WERI-Rb-1 (cell line): ENCODE measurements at regions not wholly inside any gene's neighbourhood (a gene's known extent, or its start where the extent isn't known, plus 50 kb on each side); places are given as distances from the start of the nearest gene placed in this dataset.

ENCODE experiments used
- DNase-seq: peaks from one replicate; pipeline ENCODE4 v3.0.0-alpha.2; 2020
- H3K27ac ChIP-seq: fragments of 250-450 bp; sonication (Bioruptor Pico); 2 replicates; pipeline ENCODE4 v1.5.1; 2020; ENCODE audit warnings: mild to moderate bottlenecking, moderate library complexity
- H3K27me3 ChIP-seq: fragments of 250-450 bp; sonication (Bioruptor Pico); 2 replicates; pipeline ENCODE4 v1.5.1; 2021; ENCODE audit warnings: mild to moderate bottlenecking, low read depth, moderate library complexity; ENCODE audit not compliant: insufficient read depth, severe bottlenecking
- H3K36me3 ChIP-seq: fragments of 250-450 bp; sonication (Bioruptor Pico); 2 replicates; pipeline ENCODE4 v1.5.1; 2020; ENCODE audit warnings: mild to moderate bottlenecking, moderate library complexity
- H3K4me3 ChIP-seq: 2 replicates; pipeline ENCODE4 v1.5.1; 2011; ENCODE audit warnings: low read depth, mild to moderate bottlenecking, control low read depth, low read length
- H3K9me3 ChIP-seq: fragments of 250-450 bp; sonication (Bioruptor Pico); 2 replicates; pipeline ENCODE4 v1.5.1; 2021; ENCODE audit warnings: mild to moderate bottlenecking, moderate library complexity; ENCODE audit not compliant: severe bottlenecking
- CTCF ChIP-seq: IDR thresholded peaks from 2 replicates; pipeline ENCODE4 v1.5.1; 2011; ENCODE audit warnings: low read depth, mild to moderate bottlenecking, control low read depth, inconsistent platforms, low read length

- Histone ChIP-seq H3K27me3 (peaks cover 28% of the 10 kb centered on the region), H3K36me3 (no peaks in the 10 kb centered on the region), H3K9me3 (peaks cover 5% of the 10 kb centered on the region), H3K4me3 (no peak overlapping the region), H3K27ac (no peak overlapping the region)
- DNase-seq = no peak
- TF ChIP-seq CTCF = peak; percentile 36
Measured at GRCh38 chr2:116952254-116952653, 862.2 kb upstream of the DDX18 start.

GRCh38 chr2:116955646-116956045 is 858.8 kb upstream of the DDX18 start:
- H3K36me3 ChIP-seq = no peaks in the 10 kb centered on the region
- peaks cover 5% of the 10 kb centered on the region for H3K9me3 ChIP-seq
- H3K27ac ChIP-seq = no peak overlapping the region
- no peak for DNase-seq
- peaks cover 22% of the 10 kb centered on the region for H3K27me3 ChIP-seq
- no peak for TF ChIP-seq CTCF
- H3K4me3 ChIP-seq = no peak overlapping the region

GRCh38 chr2:116975608-116976007 is 838.9 kb upstream of the DDX18 start:
- Histone ChIP-seq H3K27ac (no peak overlapping the region), H3K36me3 (no peaks in the 10 kb centered on the region), H3K4me3 (no peak overlapping the region), H3K27me3 (peaks cover 18% of the 10 kb centered on the region), H3K9me3 (no peaks in the 10 kb centered on the region)
- DNase-seq = no peak
- no peak for TF ChIP-seq CTCF

GRCh38 chr2:116979916-116980764 is 834.4 kb upstream of the DDX18 start:
- peaks cover 7% of the 10 kb centered on the region for H3K27me3 ChIP-seq
- no peak for TF ChIP-seq CTCF
- DNase-seq = no peak
- no peak overlapping the region for H3K4me3 ChIP-seq
- no peak overlapping the region for H3K27ac ChIP-seq
- H3K36me3 ChIP-seq = no peaks in the 10 kb centered on the region
- no peaks in the 10 kb centered on the region for H3K9me3 ChIP-seq

- no peak for TF ChIP-seq CTCF
- no peaks in the 10 kb centered on the region for H3K9me3 ChIP-seq
- H3K36me3 ChIP-seq = no peaks in the 10 kb centered on the region
- H3K27me3 ChIP-seq = peaks cover 31% of the 10 kb centered on the region
- no peak overlapping the region for H3K4me3 ChIP-seq
- no peak overlapping the region for H3K27ac ChIP-seq
- DNase-seq = no peak
Measured at GRCh38 chr2:116987447-116987846, 827.0 kb upstream of the DDX18 start.

GRCh38 chr2:116988303-116988702 is 826.2 kb upstream of the DDX18 start:
- H3K36me3 ChIP-seq = no peaks in the 10 kb centered on the region
- H3K4me3 ChIP-seq = no peak overlapping the region
- H3K9me3 ChIP-seq = no peaks in the 10 kb centered on the region
- DNase-seq = no peak
- peaks cover 35% of the 10 kb centered on the region for H3K27me3 ChIP-seq
- H3K27ac ChIP-seq = no peak overlapping the region
- TF ChIP-seq CTCF = no peak
